ENCODE measurements at regions not wholly inside any gene's neighbourhood (a gene's known extent, or its start where the extent isn't known, plus 50 kb on each side); places are given as distances from the start of the nearest gene placed in this dataset.
"Not testable (repeated sequence)": the region's sequence is repeated elsewhere in the genome, so short reads cannot be mapped to it uniquely, and the experiment has no call there.

DNA sequence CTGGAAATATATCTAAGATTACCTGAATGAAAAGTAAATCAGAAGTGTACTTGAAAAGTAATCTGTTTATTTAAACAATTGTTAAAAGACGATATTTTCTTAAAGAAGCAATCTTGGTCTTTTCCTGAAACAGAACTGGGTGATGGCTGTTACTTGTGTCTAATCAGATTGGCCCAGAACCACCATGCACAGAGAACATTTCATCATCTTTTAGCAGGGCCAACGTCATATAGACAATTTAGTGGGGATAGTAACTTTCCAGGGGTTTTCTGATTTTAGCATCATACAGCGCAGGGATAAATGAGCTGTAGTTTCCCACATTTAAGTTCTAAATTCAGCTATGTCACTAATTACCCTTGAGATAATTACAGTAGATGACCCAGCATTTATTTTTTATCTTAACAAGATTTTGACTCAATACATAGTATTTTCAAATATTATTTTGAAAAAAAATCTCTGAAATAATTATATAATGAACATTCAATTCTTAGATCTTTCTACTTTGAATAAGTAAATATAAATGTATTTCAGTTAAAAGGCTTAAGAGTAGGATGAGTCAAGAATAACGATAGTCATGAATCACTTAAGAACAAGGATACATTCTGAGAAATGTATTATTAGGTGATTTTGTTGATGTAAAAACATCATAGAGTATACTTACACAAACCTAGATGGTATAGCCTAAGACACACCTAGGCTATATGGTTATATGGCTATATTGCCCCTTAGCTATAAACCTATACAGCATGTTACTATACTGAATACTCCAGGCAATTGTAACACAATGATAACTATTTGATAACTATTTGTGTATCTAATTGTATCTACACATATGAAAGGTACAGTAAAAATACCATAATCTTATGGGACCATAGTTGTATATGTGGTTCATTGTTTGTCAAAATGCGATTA, 103.8 kb upstream of the MME start:
- DNase-seq (ENCODE audit: low spot score): no peak

DNA sequence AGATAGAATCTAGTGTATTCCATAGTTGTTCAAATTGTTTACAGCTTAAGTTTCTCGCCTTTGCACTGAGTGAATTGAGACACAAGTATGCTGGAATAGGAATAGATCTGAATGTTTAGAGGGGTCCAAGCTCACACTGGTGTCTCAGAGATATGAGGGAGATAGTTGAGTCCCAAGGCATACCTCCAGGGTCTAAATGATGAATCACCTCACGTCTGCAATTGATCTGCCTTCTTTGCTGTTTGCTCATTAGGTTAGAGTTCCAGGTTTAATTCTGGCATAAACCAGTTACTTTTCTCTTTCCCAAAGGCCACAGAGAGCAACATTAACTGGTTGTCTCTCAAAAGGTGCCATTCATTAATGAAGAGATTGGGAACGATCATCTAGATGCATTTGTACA, 106.3 kb upstream of the MME start:
- DNase-seq (ENCODE audit: low spot score): no peak

DNA sequence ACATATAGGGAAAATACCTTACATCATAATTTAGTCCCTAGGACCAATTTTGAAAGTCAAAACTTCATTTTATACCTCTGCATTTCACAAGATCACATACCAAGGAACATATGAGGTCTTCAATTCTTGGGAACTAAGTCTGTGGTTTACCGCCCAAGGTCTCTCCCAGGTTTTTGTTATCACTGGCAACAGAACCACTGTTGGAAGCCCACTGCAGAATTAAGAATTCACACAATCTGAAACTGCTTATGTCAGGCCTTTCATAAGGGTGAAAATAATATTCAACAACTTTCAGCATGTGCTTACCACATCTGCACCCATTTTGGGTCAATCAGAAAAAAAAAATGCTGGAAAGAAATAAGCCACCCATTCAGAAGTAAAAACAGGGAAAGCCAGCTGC, 107.2 kb upstream of the MME start:
- DNase-seq (ENCODE audit: low spot score): no peak

DNA sequence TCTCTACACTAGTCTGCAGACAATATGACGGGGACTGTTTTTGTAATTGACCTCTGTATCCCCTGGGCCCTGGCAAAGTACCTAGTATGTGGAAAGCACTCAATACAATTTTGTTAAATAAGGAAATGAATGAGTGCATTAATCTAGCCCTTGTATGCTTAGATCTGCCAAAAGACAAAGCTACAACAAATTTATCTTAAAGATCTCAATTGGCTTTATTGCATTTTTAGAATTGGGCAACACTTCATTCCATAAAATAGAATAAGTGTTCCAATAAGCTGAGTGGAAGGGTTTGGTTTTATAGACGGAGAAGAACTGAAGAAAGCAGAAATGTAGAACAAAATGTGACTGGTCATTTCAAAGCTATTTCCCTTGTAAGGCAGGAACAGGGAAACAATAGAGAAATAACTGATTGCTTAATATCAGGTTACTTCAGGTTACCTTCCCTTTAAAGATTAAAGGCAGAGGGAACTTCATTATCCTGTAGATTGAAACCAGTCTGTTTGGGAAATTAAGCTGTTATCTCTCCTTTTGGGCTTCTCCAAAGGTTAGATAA, 108.3 kb upstream of the MME start:
- no peak for DNase-seq (ENCODE audit: low spot score)

DNA sequence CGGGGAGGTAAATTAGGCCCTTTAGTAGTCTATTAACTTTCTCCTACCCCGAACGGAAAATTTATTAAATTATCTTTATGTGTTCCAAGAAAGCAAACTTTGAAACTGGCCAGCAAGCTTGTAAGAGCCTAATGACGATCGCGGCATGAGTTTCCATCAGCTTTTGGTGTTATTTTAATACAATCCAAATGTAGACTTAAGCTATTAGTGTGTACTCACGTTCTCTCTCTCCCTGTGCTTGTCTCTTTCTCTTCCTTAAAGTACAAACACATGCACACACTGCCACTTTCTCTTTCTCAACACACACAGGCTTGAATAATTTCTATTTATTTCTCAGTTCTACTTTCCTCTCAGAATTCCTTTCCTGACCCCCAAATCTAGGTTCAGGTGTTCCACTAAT, 108.8 kb upstream of the MME start:
- DNase-seq (ENCODE audit: low spot score): no peak

DNA sequence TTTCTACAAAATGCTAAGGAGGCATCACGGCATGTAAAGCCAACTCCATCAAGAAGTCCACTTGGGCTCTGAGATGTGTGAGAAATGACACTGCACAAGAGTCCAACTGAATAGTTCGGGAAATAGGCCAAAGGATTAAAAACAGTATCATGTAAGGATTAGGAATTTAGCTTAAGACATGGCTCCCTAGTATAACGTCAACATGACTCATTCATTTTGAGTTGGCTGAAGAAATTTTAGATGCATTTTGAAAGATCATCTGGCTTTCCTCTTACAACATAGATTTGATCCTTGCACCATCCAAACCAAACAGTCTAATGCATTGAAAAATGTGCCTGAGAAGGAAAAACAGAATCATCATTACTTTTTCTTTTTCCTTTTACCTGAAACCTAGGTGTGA, 109.3 kb upstream of the MME start:
- no peak for DNase-seq (ENCODE audit: low spot score)

DNA sequence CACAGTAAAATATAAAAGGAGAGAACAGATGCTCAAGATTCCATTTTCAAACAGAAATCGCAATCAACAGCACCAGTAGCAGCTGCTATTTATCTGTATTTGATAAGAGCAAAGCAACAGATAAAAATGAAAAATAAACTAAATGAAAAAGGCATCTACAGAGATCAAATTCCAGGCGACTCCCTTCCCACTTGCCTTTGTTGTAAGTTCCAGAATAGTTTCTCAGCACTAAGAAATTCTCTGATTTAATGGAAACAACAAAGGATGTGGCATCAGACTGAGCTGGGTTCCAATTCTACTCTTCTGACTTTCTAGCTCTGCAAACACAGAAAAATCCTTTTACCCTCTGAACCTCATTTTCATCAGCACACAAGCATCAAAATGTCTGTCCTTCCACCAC, 110.8 kb upstream of the MME start:
- DNase-seq (ENCODE audit: low spot score): no peak

DNA sequence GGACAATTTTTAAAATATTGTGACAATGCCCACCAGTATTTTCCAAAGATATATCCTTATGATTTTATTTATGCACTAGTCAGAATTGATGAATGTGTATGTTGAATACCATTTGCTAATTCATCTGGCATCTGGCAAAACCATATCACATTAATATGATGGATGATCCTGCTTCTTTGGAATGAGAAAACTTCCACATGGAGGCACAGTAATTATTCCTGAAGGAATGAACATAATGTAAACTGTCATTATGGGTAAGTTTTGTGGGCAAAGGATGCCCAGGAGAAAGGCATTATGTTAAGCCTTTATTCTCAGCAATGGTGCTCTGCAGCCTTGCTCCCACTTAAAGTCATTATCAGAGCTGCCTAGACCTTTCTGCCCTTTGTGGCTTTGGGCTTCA, 113.0 kb upstream of the MME start:
- DNase-seq (ENCODE audit: low spot score): no peak

DNA sequence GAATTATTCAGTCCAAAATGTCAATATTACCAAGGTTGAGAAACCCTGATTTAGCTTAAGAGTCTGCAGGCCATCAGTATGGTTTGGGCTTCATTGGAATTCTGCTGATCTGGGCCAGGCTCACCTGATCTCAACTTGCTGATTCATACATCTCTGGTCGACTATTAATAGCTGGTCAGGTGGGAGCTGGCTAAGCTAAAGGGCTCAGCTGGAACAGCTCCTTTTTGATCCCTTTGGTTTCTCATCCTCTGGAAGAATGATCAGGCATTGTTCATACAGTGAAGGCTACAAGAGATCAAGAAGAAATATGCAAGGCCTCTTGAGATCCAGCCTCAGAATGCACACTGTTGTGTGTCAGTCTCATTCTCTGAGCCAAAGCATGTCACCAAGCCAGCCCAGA, 123.3 kb upstream of the MME start:
- no peak for DNase-seq (ENCODE audit: low spot score)

DNA sequence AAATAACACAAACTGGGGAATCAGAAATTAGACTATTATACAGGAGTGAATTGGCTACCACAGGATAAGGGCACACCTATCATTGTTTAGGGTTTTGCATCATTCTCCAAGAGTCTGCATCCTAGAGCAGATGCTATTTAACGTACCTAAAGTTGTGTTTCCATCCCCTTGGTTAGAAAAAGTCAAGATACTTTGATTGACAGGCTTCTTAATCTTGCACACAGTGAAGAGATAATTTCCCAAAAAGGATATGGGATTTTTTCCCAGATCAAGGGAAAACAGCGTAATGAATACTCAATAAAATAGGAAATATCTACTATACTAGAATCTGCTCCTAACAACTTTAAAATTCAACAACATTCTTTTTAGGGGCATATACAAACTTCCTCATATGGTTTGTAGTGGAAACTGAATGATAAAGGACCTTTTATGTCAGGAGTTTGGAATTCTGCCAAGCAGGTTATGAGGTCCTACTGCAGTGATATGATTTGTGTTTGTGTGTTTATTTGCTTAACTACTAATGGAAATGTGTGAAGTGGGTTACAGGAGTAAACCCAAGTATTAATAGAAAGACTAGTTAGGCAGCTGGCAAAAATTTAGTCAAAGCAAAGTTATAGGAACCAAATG, 124.1 kb upstream of the MME start:
- no peak for DNase-seq (ENCODE audit: low spot score)

DNA sequence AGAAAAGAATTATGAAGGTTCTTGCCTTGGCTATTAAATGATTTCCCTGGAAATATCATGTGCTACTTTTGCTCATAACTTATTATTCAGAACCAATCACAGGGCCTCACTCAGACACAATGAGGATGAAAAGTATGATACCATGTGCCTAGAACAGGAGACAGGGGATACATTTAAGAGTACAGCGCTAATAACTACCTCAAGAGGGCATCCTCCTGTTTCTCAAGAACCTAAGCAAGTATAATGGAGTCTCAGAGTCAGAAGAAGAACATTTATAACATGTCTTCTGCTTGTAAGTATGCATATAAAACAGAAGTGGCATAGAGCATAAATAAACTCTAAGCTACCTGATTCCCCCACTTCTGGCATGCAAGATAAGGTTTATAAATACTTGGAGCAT, 125.4 kb upstream of the MME start:
- no peak for DNase-seq (ENCODE audit: low spot score)

DNA sequence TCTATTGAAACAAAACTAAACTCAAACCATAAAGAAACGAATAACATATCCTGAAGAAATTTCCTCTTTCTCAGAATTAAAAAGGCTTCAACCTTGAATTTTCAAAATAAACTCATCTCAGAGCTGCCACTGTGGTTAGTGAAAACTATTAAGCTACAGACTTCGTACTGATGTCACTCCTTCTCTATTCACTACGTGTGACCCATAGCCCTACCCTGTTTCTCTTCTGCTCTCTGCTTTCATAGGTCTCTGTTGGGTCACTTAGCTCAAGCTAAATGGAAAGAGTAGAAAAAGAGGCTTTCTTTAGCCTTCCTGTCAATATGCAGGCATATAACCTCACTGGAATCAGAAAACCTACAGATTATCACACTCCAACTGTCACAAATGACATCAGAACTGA, 126.6 kb upstream of the MME start:
- DNase-seq (ENCODE audit: low spot score): no peak

DNA sequence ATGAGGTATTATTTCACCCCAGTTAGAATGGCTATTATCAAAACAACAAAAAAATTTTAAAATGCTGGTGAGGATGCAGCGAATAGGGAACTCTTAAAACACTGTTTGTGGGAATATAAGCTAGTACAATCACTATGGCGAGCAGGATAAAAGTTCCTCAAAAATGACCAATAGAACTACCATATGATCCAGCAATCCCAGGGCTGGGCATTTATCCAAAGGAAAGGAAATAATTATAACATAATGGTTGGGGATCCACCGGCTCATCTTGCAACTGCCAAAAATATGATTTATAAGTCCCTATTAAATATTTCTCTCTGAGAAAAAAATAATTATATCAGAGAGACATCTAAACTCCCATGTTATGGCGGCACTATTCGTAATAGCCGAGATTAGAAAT, 127.6 kb upstream of the MME start:
- no peak for DNase-seq (ENCODE audit: low spot score)

DNA sequence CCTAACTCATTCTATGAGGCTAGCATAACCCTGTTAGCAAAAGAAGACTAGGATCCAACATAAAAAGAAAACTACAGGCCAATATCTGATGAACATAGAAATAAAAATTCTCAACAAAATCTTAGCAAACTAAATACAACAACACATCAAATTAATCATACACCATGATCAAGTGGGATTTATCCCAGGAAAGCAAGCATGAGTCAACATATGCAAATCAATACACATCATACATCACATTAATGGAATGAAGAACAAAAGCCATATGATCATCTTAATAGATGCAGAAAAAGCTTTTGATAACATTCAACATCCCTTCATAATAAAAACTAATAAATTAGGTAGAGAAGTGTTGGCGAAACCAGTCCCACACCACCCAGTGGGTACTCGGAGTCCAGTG, 136.1 kb upstream of the MME start:
- DNase-seq (ENCODE audit: low spot score): no peak

DNA sequence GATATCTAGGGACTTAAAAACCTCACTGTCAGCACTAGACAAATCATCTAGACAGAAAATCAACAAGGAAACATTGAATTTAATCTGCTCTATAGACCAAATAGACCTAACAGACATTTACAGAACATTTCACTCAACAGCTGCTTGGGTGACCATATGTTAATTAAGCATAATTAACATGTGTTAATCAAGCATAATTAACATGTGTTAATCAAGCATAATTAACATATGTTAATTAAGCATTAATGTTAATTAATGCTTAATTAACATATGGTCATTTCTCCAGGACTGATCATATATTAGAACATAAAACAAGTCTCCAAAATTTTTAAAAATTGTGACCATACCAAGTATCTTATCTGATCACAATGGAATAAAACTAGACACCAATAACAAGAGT, 137.3 kb upstream of the MME start:
- DNase-seq (ENCODE audit: low spot score): no peak

DNA sequence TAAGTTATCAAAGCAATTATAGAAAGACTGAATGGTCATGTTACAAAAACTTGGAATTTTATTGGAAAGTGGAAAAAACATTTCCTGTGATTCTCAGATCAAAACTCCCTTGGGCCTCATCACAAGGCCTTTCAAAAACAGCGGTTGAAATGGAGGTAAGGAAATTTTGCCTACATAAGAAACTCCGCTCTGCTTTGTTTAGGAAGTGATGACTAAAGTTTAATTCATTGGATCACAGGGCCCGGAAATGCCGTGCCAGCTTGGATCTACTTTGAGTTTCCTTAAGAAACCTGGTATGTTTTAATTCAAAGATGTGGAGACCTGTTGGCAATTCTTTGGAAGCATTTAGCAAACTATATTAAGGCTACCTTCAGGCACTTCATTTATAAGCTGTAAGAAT, 143.9 kb upstream of the MME start:
- DNase-seq (ENCODE audit: low spot score): no peak

DNA sequence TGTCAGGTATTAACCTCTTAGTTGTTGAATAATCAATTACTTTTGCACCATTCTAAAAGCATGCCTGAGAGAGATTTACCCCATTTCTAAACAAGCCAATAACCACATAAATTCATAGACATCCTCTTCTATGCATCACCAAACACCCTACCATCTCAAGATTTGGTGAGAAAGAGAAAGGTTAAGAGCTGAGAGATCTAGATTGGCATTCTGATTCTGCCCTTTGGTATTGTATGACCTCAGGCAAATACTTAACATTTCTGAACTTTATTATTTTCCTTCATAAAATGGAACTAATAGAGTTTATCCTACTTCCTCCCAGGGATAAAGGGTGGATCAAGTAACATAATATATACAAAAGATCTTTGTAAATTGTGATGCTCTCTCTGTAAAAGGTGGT, 146.5 kb upstream of the MME start:
- no peak for DNase-seq (ENCODE audit: low spot score)

DNA sequence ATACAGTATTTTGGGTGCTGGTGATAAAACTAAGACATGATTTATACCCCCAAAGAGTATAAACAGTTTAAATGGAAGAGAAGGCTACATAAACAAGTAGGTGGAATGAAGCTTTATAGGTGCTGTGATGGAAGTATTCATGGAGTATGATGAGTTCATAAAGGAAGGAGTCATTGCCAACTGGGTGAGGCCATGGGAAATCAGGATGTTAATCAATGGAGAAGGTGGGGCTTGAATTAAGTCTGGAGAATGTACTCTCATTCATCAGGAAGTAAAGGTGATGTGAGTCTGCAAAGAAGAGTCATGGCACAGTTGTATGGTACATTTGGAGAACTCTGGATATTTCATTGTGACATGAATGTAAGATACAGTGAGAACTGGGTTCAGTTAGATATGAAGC, 147.5 kb upstream of the MME start:
- no peak for DNase-seq (ENCODE audit: low spot score)

DNA sequence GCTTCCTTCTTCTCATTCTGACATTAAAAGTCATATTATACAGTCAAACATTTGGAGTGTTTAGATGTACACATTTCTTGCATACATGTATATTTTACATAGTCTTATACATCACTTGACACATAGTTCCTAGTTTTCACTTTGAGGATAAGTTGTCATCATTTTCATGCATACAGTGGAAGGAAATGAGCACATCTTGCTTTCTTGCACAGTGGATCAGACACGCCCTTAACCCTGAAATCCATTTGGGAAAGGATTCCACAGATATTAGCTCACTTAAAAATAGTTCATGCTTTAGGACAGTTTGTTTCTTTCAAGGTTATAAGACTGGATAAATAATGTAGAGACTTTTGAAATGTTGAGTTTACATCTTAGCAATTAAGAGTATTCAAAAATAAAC, 148.6 kb upstream of the MME start:
- no peak for DNase-seq (ENCODE audit: low spot score)

DNA sequence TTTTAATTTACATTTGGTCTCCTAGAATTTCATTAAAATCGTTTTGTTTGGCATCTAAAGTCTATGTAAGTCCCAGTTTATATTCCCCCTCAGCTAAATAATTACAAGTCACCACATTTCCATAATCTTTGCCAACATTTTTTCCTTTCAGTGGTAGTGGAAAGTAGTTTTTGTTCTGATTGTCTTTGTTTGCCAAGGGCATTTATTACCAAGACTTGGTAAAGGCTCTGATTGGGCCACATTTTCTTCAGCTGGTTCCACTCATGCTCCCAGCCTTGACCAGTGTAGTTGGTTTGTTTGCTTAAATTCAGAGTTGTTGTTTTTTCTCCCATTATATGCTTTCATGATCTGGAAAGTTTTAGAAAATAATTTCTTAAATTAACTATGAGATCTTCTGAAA, 153.4 kb upstream of the MME start:
- DNase-seq (ENCODE audit: low spot score): no peak

DNA sequence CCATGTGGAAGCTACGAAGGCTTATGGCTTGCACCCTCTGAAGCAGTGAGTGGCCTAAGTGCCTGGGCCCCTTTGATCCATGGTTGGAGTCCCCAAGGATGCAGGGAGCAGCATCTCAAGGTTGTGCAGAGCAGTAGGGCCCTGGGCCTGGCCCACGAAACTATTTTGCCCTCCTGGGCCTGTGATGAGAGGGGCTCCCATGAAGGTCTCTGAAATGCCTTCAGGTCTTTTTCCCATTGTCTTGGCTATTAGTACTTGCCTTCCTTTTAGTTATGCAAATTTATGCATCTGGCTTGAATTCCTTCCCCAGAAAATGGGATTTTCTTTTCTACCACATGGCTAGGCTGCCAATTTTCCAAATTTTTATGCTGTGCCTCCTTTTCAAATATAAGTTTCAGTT, 158.8 kb upstream of the MME start:
- DNase-seq (ENCODE audit: low spot score): no peak

DNA sequence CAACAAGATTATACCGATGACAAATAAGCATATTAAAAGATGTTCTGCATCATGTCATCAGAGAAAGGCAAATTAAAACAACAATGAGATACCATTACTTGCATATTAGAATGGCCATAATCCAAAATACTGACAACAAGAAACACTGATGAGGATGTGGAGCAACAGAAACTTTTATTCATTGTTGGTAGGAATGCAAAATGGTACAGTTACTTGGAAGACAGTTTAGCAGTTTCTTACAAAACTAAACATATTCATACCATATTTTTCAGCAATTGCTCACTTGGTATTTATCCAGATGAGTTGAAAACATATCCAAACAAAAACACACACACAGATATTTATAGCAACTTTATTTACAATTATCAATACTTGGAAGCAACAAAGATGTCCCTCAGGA, 160.9 kb upstream of the MME start:
- DNase-seq (ENCODE audit: low spot score): no peak

DNA sequence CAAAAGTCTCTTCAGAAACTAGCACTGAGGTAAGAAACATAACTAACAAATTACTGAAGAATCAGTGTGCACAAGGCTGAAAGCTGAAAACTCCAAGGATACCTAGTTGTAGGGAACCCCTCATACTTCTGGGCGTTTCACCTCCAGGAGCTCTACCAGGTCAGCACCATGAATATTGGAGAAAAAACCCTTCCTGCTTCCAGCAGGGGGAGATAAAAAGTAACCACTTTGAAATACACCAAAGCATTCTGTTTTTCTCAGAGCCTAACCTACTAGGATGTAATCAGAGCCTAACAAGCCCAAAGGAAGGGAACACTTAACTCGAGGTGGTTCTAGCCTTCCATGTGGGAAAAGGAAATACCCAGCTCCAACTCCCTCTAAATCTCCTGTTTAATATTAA, 175.8 kb upstream of the MME start:
- no peak for DNase-seq (ENCODE audit: low spot score)

DNA sequence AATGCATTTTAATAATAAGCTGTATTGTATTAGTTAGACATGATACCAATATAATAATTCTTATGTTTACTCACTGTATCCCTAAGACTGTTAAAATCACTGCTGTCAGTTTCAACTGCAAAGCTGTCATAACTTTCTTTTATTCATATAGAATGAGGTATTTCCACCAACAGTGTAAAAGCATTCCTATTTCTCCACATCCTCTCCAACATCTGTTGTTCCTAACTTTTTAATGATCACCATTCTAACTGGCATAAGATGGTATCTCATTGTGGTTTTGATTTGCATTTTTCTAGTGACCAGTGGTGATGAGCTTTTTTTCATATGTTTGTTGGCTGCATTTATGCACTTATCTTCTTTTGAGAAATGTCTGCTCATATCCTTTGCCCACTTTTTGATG, 177.6 kb upstream of the MME start:
- not testable (repeated sequence) for DNase-seq (ENCODE audit: low spot score)
